Fibroblast of upper back skin (primary cell): ENCODE measurements at regions not wholly inside any gene's neighbourhood (a gene's known extent, or its start where the extent isn't known, plus 50 kb on each side); places are given as distances from the start of the nearest gene placed in this dataset.
A peak's percentile ranks its signal among the peaks of the same experiment; 100 is the strongest.

Source experiments
- DNase-seq: peaks from one replicate; pipeline ENCODE4 v3.0.0-alpha.2; 2013

DNA sequence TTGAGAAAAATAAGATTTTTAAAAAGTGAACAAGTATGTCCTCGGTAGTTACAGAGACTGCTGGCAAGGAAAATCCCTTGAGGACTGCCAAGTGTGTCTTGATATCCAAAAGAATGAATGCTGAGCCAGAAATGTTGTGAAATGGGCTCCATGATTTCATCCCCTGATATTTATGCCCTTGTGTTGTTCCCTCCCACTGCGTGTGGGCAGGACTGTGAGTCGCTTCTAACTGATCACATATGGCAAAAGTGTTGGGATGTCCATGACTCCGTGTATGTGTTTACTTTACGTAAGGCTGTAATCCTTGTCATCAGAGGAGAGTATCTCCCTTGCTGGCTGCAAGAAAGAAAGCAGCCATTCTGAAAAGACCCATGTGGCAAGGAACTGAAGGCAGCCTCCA, 285.1 kb downstream of the SS18 start:
- peak; percentile 97 for DNase-seq

DNA sequence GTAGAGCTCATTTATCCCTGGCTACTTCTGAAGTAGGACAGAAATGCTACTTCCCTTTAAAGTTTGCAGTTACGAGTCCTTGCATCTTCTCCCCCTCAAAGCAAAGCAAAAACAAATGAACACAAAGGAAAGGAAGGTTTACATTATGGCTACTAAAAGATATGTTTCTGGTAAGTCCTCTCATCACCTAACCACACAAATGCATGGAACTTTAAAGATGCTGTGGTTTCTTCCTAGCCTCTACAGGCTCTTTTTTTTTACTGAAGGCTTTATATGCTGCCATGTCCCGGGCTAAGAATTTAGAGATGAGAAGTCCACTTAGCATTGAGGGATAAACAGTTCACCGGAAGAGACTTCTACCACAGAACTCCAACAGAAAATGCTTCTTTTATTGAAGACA, 291.2 kb downstream of the SS18 start:
- peak; percentile 78 for DNase-seq

- DNase-seq: peak; percentile 42
Measured at GRCh38 chr18:25798046-25798445, 292.4 kb downstream of the SS18 start.

DNA sequence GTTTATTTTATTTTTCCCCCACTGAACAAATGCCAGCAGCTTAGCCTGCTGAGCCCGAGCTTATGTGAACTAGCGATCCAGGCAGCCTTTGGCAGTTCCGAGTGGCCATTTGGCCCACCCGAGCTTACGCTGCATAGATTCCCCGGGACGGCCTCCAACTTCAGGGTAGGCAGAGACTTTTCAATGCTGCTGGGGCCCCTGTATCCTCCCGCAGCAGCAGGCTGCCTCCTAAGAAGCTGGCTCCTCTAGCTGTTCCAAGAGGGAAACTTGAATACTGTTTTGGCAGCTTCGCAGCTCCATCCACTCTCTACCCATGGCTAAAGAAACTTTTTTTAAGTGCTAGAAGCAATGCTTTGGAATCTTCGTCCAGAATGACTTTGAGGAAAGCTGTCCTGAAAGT, 295.2 kb downstream of the SS18 start:
- no peak for DNase-seq

DNA sequence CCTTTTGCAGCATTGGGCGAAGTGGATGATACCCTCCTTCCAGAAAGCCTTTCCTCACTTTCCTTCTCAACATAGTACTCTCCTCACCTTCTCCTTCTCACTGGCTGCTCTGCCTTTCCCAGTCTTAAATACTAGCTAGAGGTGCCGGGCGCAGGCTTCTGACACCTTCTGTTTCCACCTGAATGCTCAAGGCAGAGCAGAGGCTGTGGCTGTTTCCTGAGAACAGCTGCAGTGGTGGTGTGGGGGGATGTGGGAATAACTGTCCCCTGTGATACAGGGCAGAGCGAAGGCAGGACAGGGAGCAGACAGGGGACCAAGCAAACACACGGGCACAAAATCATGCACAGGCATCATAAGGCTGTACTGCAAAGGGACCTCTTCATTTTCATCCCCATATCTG, 303.1 kb downstream of the SS18 start:
- no peak for DNase-seq

- peak; percentile 95 for DNase-seq
Measured at GRCh38 chr18:25786758-25787157, 303.7 kb downstream of the SS18 start.

- DNase-seq: no peak
Measured at GRCh38 chr18:25780105-25780504, 310.3 kb downstream of the SS18 start.

GRCh38 chr18:25771796-25772195, 318.6 kb downstream of the SS18 start:
- DNase-seq: no peak

GRCh38 chr18:25764777-25765176, 325.6 kb downstream of the SS18 start:
- DNase-seq: no peak

DNA sequence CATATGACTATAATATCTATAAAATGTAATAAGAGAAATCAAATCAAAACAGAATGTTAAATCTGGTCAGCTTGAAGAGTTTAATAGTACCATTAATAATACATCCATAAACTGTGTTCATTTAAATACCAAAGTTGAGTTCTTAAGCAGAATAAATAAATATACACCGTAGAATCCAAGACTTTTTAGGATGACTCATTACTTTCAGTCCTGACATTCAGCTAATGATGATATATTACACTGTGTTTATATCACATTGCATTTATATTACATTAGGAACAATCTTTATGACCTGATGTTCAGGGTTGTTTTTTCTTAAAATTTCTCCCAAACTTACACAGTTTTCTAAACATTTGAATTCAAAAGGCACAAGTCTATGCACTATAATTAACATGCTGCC, 331.3 kb downstream of the SS18 start:
- DNase-seq: peak; percentile 56

DNA sequence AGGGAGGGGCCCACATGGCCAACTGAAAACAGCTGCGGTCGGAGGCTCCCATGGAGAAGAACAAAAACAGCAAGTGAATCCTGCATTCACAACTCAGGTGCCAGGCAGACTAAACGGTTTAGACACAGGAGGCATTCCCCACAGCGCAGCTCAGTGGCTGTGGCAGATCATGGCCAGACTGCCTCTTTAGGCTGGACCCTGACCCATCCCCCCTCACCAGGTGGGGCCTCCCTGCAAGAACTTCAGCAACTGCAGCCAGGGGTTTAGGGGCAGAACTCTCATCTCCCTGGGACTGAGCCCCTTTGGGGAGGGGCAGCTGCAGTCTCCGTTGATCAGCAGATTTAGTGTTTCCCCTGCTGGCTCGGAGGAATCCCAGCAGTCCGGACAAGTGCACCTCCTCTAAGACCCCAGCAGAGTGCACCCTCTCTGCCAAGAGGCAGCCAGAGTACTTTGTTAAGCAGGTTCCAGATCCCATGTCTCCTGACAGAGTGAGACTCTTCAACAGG, 346.7 kb downstream of the SS18 start:
- no peak for DNase-seq

DNA sequence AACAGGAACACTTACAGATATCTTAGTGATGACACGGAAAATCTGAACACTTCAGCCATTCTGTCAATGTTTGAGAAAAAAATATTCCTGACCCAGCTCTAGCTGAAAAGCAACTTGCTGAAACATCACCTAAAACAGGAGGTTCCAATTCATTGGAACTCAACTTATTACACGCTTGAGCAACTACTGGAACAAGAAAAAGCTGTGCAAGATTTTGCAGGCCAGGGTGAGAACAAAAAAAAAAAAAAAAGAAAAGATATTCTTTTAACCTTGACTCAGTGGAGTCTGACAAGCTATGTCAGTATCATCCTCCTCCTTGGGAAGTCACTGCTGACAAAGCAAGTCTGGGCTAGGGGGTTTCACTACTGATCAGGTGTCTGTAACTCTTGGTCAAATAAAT, 351.0 kb downstream of the SS18 start:
- DNase-seq: no peak

- peak; percentile 98 for DNase-seq
Measured at GRCh38 chr18:25737710-25738311, 352.6 kb downstream of the SS18 start.

GRCh38 chr18:25736516-25736915, 353.9 kb downstream of the SS18 start:
- peak; percentile 76 for DNase-seq

DNA sequence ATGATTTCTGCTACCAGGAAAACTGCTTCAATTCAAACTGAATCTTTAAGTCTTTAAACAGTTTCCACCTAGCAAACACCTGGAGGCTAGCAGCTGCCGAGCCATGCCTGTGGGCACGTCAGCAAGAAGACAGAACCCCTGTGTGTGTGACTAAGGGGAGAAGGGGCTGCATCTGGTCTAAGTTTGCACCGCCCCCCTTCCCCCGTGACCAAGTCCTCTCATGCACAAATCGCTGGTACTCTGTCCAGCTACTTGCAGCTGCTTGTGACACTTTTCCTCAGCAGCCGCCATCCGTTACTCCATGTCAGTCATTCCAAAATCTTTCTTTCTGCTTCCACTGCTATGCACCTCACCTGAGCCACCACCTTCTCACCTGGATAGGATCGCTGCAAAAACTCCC, 355.0 kb downstream of the SS18 start:
- DNase-seq: no peak

GRCh38 chr18:25734336-25734735, 356.1 kb downstream of the SS18 start:
- DNase-seq: no peak

DNA sequence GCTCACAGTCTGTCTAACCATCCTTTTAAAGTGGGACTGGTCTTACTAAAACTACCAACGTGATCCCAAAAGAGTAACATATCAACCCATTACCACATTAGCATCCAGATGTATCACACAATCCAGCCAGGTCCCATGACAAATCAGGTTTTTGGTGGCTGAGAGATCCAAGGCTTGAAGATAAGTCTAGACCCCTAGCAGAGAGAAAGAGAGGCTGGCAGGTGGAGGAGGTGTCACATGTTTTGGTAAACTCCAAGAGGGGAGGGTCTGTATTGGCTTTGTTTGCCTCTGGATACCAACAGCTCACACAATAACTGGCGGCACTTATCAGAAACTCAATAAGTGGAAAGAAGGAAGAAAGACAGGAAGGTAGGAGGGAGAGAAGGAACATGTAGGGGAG, 357.6 kb downstream of the SS18 start:
- no peak for DNase-seq

- DNase-seq: peak; percentile 73
Measured at GRCh38 chr18:25729072-25729471, 361.3 kb downstream of the SS18 start.

- DNase-seq: no peak
Measured at GRCh38 chr18:25727281-25727985, 363.0 kb downstream of the SS18 start.

DNA sequence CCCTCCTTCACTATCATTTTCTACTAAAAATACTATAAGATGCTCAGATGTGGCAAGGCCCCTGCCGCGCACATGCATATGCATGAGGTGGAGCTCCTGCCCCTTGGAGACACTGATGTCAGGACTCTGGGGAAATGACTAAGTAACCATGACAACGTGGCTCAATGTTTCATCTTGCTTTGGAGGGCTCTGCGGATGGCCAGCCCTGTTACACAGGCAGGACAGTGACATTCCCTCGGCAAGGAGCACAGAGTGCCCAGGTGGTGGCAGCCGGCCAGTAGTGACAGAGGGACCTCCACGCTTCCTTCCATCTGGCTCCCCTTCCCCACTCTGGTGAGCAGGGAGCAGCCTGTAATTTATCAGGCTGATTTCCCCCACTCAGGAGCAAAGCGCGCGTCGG, 364.1 kb downstream of the SS18 start:
- peak; percentile 82 for DNase-seq

GRCh38 chr18:25725501-25725900, 364.9 kb downstream of the SS18 start:
- DNase-seq: peak; percentile 46

GRCh38 chr18:25724997-25725396, 365.4 kb downstream of the SS18 start:
- no peak for DNase-seq

- peak; percentile 35 for DNase-seq
Measured at GRCh38 chr18:25724121-25724520, 366.3 kb downstream of the SS18 start.

DNA sequence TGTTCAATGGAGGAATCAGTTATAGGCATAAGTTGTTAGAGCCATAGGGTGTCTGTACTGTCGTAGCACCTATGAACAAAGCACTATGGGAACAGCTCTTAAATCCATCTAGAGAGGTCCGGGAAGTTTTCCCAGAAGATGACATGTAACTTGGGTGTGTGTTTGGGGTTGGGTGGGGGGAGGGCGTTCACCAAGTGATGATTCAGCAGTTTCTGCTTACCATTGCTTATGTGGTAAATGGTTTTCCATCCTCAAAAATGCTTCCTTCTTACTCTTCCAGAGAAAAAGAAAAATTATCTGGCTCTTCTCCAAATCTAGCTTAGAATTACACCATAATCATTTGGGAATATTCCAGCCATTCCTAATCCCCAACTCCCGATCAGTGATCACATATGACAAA, 361.1 kb upstream of the ZNF521 start:
- DNase-seq: peak; percentile 46

- no peak for DNase-seq
Measured at GRCh38 chr18:25710981-25711380, 359.0 kb upstream of the ZNF521 start.
